Left ventricle myocardium inferior (tissue), 1 donor: ENCODE measurements at regions not wholly inside any gene's neighbourhood (a gene's known extent, or its start where the extent isn't known, plus 50 kb on each side); places are given as distances from the start of the nearest gene placed in this dataset.

Experiments
- DNase-seq: peaks from one replicate; pipeline ENCODE4 v3.0.0-alpha.2; 2020
- H3K27ac ChIP-seq: fragments of 200-600 bp; replicated peaks from 2 replicates; pipeline ENCODE4 v1.8.0; 2021
- H3K27me3 ChIP-seq: fragments of 200-600 bp; 2 replicates; pipeline ENCODE4 v1.8.0; 2021; ENCODE audit warnings: low read depth
- H3K36me3 ChIP-seq: fragments of 200-600 bp; 2 replicates; pipeline ENCODE4 v1.8.0; 2021
- H3K4me1 ChIP-seq: fragments of 200-600 bp; 2 replicates; pipeline ENCODE4 v1.8.0; 2021
- H3K4me3 ChIP-seq: fragments of 200-600 bp; 2 replicates; pipeline ENCODE4 v1.8.0; 2021; ENCODE audit warnings: mild to moderate bottlenecking, moderate library complexity
- H3K9me3 ChIP-seq: fragments of 200-600 bp; replicated peaks from 2 replicates; pipeline ENCODE4 v1.8.0; 2021
- CTCF ChIP-seq: fragments of 200-600 bp; IDR thresholded peaks from 2 replicates; pipeline ENCODE4 v1.8.0; 2021; ENCODE audit warnings: antibody characterized with exemption, mild to moderate bottlenecking, borderline replicate concordance
- intact Hi-C: fragments of 100-400 bp; cut with micrococcal nuclease; formaldehyde crosslinking; loops from one replicate; pipeline ENCODE4 v1.11.0; 2022
- donor health status: DM: no; HTN: yes; CAD: no; lungs with severe emphysema.

DNA sequence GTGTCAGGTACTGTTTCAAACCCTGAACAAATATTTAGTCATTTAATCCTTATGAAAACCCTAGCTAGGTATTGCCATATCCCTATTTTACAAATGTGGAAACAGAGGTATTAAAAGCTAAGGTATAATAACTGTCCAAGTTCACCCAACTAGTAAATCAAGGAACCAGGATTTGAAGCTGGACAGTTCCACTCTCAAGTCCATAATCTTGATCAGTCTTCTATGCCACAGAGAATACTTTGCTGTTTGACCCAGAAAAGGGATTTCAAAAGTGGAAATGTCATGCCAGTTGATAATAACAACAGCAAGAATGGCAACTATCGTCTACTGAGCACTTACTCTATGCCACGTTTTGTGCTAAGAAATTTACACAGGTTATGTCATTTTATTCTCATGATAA is 90.4 kb upstream of the KIT start:
- DNase-seq, result no peak
- Histone ChIP-seq H3K36me3 (no peaks in the 10 kb centered on the region), H3K27ac (no peak overlapping the region), H3K9me3 (no peaks in the 10 kb centered on the region), H3K4me1 (peaks cover 11% of the 10 kb centered on the region), H3K4me3 (no peak overlapping the region), H3K27me3 (no peaks in the 10 kb centered on the region)
- intact Hi-C loops, result no loop called here
- no peak for TF ChIP-seq CTCF

DNA sequence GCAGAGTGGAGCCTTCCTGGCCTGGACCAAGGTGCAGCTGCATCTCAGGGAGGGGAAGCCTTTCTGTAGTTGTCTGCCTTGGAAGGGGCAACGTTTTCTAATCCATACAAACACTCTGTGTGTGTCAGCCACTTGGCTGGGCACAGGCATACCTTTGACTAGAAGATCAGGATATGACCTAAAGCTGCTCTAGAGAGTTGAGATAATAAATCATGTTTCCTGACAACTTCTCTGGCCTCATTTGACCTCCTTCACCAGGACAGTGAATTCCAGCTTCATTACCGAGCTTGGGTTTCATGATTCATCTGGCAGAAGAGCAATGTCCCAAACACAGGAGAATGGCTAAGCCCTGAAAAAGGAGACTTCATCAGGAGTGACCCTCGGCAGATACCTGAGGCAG is 89.6 kb upstream of the KIT start:
- intact Hi-C loops, result no loop called here
- TF ChIP-seq CTCF, result no peak
- Histone ChIP-seq H3K4me3 (no peak overlapping the region), H3K9me3 (no peaks in the 10 kb centered on the region), H3K27me3 (no peaks in the 10 kb centered on the region), H3K4me1 (peaks cover 11% of the 10 kb centered on the region), H3K27ac (no peak overlapping the region), H3K36me3 (no peaks in the 10 kb centered on the region)
- DNase-seq, result no peak

DNA sequence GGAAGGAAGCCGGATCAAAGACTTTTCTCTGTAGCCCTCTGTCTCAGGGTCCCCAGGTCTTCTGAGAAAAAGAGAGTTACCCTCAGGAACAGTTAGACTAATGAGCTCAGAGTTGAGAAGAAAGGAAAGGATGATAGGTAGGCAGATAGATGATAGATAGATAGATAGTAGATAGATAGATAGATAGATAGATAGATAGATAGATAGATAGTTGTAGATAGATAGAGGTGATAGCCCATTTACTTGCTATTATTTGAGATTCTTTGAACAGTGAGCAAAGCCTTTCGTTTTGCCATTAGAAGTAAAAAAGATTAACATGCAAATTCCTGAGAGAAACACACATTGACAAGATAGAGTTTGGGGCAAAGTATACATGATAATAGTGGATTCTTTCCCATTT is 86.9 kb upstream of the KIT start:
- TF ChIP-seq CTCF, result no peak
- Histone ChIP-seq H3K27ac (no peak overlapping the region), H3K9me3 (no peaks in the 10 kb centered on the region), H3K27me3 (no peaks in the 10 kb centered on the region), H3K4me3 (no peak overlapping the region), H3K36me3 (no peaks in the 10 kb centered on the region), H3K4me1 (peaks cover 11% of the 10 kb centered on the region)
- intact Hi-C loops, result no loop called here
- no peak for DNase-seq

- Histone ChIP-seq H3K4me3 (no peak overlapping the region), H3K9me3 (no peaks in the 10 kb centered on the region), H3K4me1 (peaks cover 11% of the 10 kb centered on the region), H3K27me3 (no peaks in the 10 kb centered on the region), H3K36me3 (no peaks in the 10 kb centered on the region), H3K27ac (no peak overlapping the region)
- no peak for TF ChIP-seq CTCF
- DNase-seq, result no peak
- intact Hi-C loops, result no loop called here
Measured at GRCh38 chr4:54571293-54572151, 86.2 kb upstream of the KIT start.

DNA sequence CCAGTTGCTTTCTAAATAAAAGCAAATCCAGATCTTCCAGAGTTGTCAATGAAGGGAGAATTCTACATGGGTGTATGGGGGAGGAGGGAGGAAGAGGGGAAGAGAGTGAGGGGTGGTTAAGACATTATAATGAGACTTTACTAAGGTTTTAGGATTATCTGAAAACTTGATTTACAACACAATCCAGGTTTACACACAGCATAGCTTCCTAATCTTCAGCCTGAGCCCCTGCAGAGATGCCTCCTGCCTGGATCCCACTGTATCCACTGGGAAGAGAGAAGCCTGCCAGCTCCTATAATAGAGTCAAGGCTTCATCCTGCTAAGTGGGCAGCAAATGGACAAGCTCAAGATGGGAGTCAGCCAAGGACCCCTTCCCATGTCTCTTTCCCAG is 85.6 kb upstream of the KIT start:
- H3K4me1 ChIP-seq, result peaks cover 11% of the 10 kb centered on the region
- no peaks in the 10 kb centered on the region for H3K27me3 ChIP-seq
- no peak overlapping the region for H3K27ac ChIP-seq
- no peaks in the 10 kb centered on the region for H3K9me3 ChIP-seq
- intact Hi-C loops, result no loop called here
- TF ChIP-seq CTCF, result no peak
- no peak for DNase-seq
- H3K36me3 ChIP-seq, result no peaks in the 10 kb centered on the region
- no peak overlapping the region for H3K4me3 ChIP-seq
